GM19372 (cell line): ENCODE measurements at regions not wholly inside any gene's neighbourhood (a gene's known extent, or its start where the extent isn't known, plus 50 kb on each side); places are given as distances from the start of the nearest gene placed in this dataset.

Experiments used
- ATAC-seq: cut with Tn5 transposase; IDR thresholded peaks from one replicate; pipeline ENCODE4 v1.9.1; 2021; ENCODE audit warnings: mild to moderate bottlenecking, low read depth, moderate library complexity; ENCODE audit not compliant: unreplicated experiment

- peak; percentile 89 for ATAC-seq
Measured at GRCh38 chr18:24923138-24923537, 428.8 kb downstream of the ZNF521 start.

GRCh38 chr18:24924066-24924716 lies 427.8 kb downstream of the ZNF521 start:
- no peak for ATAC-seq

- no peak for ATAC-seq
Measured at GRCh38 chr18:24926649-24927048, 425.3 kb downstream of the ZNF521 start.

- ATAC-seq: no peak
Measured at GRCh38 chr18:24928301-24928878, 423.6 kb downstream of the ZNF521 start.

- ATAC-seq: no peak
Measured at GRCh38 chr18:24930478-24930877, 421.5 kb downstream of the ZNF521 start.

- no peak for ATAC-seq
Measured at GRCh38 chr18:24930971-24931370, 421.0 kb downstream of the ZNF521 start.

- ATAC-seq: no peak
Measured at GRCh38 chr18:24933345-24933744, 418.6 kb downstream of the ZNF521 start.

- no peak for ATAC-seq
Measured at GRCh38 chr18:24934258-24934932, 417.6 kb downstream of the ZNF521 start.

- ATAC-seq: no peak
Measured at GRCh38 chr18:24935008-24935407, 417.0 kb downstream of the ZNF521 start.

- ATAC-seq: no peak
Measured at GRCh38 chr18:24935896-24936295, 416.1 kb downstream of the ZNF521 start.

GRCh38 chr18:24936691-24937090 lies 415.3 kb downstream of the ZNF521 start:
- ATAC-seq: no peak

GRCh38 chr18:24937639-24938275 lies 414.2 kb downstream of the ZNF521 start:
- ATAC-seq: no peak

GRCh38 chr18:24940416-24940815 lies 411.6 kb downstream of the ZNF521 start:
- no peak for ATAC-seq

- no peak for ATAC-seq
Measured at GRCh38 chr18:24941174-24941951, 410.6 kb downstream of the ZNF521 start.

GRCh38 chr18:24942144-24942543 lies 409.8 kb downstream of the ZNF521 start:
- ATAC-seq: no peak

- no peak for ATAC-seq
Measured at GRCh38 chr18:24947521-24948305, 404.3 kb downstream of the ZNF521 start.

GRCh38 chr18:24949908-24950307 lies 402.1 kb downstream of the ZNF521 start:
- ATAC-seq: no peak

- no peak for ATAC-seq
Measured at GRCh38 chr18:24954341-24954740, 397.6 kb downstream of the ZNF521 start.

- ATAC-seq: no peak
Measured at GRCh38 chr18:24958001-24958400, 394.0 kb downstream of the ZNF521 start.

- no peak for ATAC-seq
Measured at GRCh38 chr18:24959051-24959476, 392.9 kb downstream of the ZNF521 start.
